ENCODE measurements at regions not wholly inside any gene's neighbourhood (a gene's known extent, or its start where the extent isn't known, plus 50 kb on each side); places are given as distances from the start of the nearest gene placed in this dataset.

GRCh38 chr4:138475116-138475515 lies 233.0 kb upstream of the SLC7A11 start:
- TF ChIP-seq POLR2A (IDR thresholded peaks at IDR 0.05) (no peak), CTCF (IDR thresholded peaks at IDR 0.05) (no peak)

Data from lower leg skin (tissue), 3 donors.